Smooth muscle cell (in vitro differentiated cells): ENCODE measurements at regions not wholly inside any gene's neighbourhood (a gene's known extent, or its start where the extent isn't known, plus 50 kb on each side); places are given as distances from the start of the nearest gene placed in this dataset.

Experiments used
- DNase-seq: peaks from one replicate; lab custom pipeline; 2025; ENCODE audit not compliant: unreplicated experiment; lab: John Stamatoyannopoulos, UW
- H2AFZ ChIP-seq: fragments of 200-600 bp; sonication (generic); 2 replicates; pipeline ENCODE4 v1.6.0; 2016; ENCODE audit warnings: antibody characterized with exemption, low read depth, mild to moderate bottlenecking
- H3F3A ChIP-seq: fragments of 200-600 bp; sonication (generic); 2 replicates; pipeline ENCODE4 v1.6.0; 2017; ENCODE audit warnings: antibody characterized with exemption, low read depth
- H3K27ac ChIP-seq: fragments of 200-600 bp; sonication (generic); 2 replicates; pipeline ENCODE4 v1.5.1; 2016; ENCODE audit warnings: low read depth, mild to moderate bottlenecking
- H3K27me3 ChIP-seq: fragments of 200-600 bp; sonication (generic); 2 replicates; pipeline ENCODE4 v1.6.1; 2016; ENCODE audit warnings: low read depth, mild to moderate bottlenecking
- H3K36me3 ChIP-seq: fragments of 200-600 bp; sonication (generic); 2 replicates; pipeline ENCODE4 v1.5.1; 2016; ENCODE audit warnings: low read depth
- H3K4me1 ChIP-seq: fragments of 200-600 bp; sonication (generic); 2 replicates; pipeline ENCODE4 v1.5.1; 2016; ENCODE audit warnings: low read depth
- H3K4me2 ChIP-seq: fragments of 200-600 bp; sonication (generic); 2 replicates; pipeline ENCODE4 v1.6.0; 2016; ENCODE audit warnings: mild to moderate bottlenecking
- H3K4me3 ChIP-seq: fragments of 200-600 bp; sonication (generic); 2 replicates; pipeline ENCODE4 v1.5.1; 2016; ENCODE audit warnings: mild to moderate bottlenecking
- H3K79me2 ChIP-seq: fragments of 200-600 bp; sonication (generic); 2 replicates; pipeline ENCODE4 v1.6.0; 2016; ENCODE audit warnings: low read depth, mild to moderate bottlenecking
- H3K9ac ChIP-seq: fragments of 200-600 bp; sonication (generic); 2 replicates; pipeline ENCODE4 v1.6.0; 2016; ENCODE audit warnings: low read depth
- H3K9me3 ChIP-seq: fragments of 200-600 bp; sonication (generic); replicated peaks from 2 replicates; pipeline ENCODE4 v1.5.1; 2016; ENCODE audit warnings: low read depth
- H4K20me1 ChIP-seq: fragments of 200-600 bp; sonication (generic); 2 replicates; pipeline ENCODE4 v1.6.0; 2016; ENCODE audit warnings: low read depth
- CTCF ChIP-seq: fragments of 200-600 bp; sonication (generic); IDR thresholded peaks from 2 replicates; pipeline ENCODE4 v1.5.1; 2017; ENCODE audit warnings: borderline replicate concordance, mild to moderate bottlenecking, antibody characterized with exemption; ENCODE audit not compliant: insufficient read depth, poor library complexity, severe bottlenecking
- WGBS: methylation state at CpG from one replicate; pipeline ENCODE4 v1.1.7; 2016; ENCODE audit warnings: low lambda C conversion rate; 5-methylcytosine and 5-hydroxymethylcytosine counted together

- no peak overlapping the region for H3K4me2 ChIP-seq
- no peak overlapping the region for H3K9ac ChIP-seq
- H3K4me1 ChIP-seq: no peaks in the 10 kb centered on the region
- H3K36me3 ChIP-seq: no peaks in the 10 kb centered on the region
- no peak for TF ChIP-seq CTCF
- H2AFZ ChIP-seq: no peak overlapping the region
- no peaks in the 10 kb centered on the region for H3K27me3 ChIP-seq
- H3K4me3 ChIP-seq: no peak overlapping the region
- no peaks in the 10 kb centered on the region for H4K20me1 ChIP-seq
- WGBS: 79% methylated on average over 12 of the region's 17 CpGs
- DNase-seq: no peak
- no peaks in the 10 kb centered on the region for H3K9me3 ChIP-seq
- no peak overlapping the region for H3K27ac ChIP-seq
- no peaks in the 10 kb centered on the region for H3F3A ChIP-seq
- H3K79me2 ChIP-seq: no peaks in the 10 kb centered on the region
Observed at GRCh38 chr20:17882065-17882833, 86.3 kb downstream of the SNX5 start.

- Histone ChIP-seq H3K79me2 (no peaks in the 10 kb centered on the region), H3K27ac (no peak overlapping the region), H3F3A (no peaks in the 10 kb centered on the region), H3K4me3 (no peak overlapping the region), H4K20me1 (no peaks in the 10 kb centered on the region), H3K4me2 (no peak overlapping the region), H3K27me3 (no peaks in the 10 kb centered on the region), H3K9ac (no peak overlapping the region), H3K4me1 (no peaks in the 10 kb centered on the region), H2AFZ (no peak overlapping the region), H3K36me3 (no peaks in the 10 kb centered on the region), H3K9me3 (no peaks in the 10 kb centered on the region)
- WGBS: 95% methylated on average over 1 of the region's 1 CpG
- DNase-seq: no peak
- no peak for TF ChIP-seq CTCF
Observed at GRCh38 chr20:17881741-17882064, 86.9 kb downstream of the SNX5 start.

- Histone ChIP-seq H3K4me2 (no peak overlapping the region), H4K20me1 (no peaks in the 10 kb centered on the region), H3K79me2 (no peaks in the 10 kb centered on the region), H3F3A (no peaks in the 10 kb centered on the region), H3K9ac (no peak overlapping the region), H3K27ac (no peak overlapping the region), H3K9me3 (no peaks in the 10 kb centered on the region), H3K4me1 (no peaks in the 10 kb centered on the region), H3K4me3 (no peak overlapping the region), H3K27me3 (no peaks in the 10 kb centered on the region), H2AFZ (no peak overlapping the region), H3K36me3 (no peaks in the 10 kb centered on the region)
- no peak for DNase-seq
- TF ChIP-seq CTCF: no peak
- WGBS: 90% methylated on average over 6 of the region's 6 CpGs
Observed at GRCh38 chr20:17878912-17879602, 89.5 kb downstream of the SNX5 start.
